ENCODE measurements at regions not wholly inside any gene's neighbourhood (a gene's known extent, or its start where the extent isn't known, plus 50 kb on each side); places are given as distances from the start of the nearest gene placed in this dataset.
A peak's percentile ranks its signal among the peaks of the same experiment; 100 is the strongest.

DNA sequence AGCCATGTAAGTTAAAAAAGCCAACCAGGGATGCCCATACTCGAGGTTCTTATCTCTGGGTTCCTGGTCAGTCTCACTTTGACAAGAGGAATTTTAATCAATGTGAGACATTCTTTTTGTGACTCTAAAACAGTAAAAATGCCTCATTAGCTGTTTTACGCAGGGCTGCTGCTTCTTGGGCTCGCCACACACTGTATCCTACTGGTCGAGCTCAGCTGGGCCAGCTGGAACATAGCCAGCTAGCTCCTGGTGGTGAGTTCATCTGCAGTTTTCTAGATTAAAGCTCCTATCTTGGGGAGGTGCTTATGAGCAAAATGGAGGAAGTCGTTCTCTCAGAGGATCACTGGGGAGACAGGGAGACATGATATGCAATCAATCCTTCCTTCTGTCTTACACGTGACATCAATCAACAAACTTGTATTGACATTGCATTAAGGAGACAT is 55.9 kb upstream of the LEF1 start:
- peak; percentile 1 for DNase-seq (ENCODE audit: low read depth)
- TF ChIP-seq, protein P1, sequence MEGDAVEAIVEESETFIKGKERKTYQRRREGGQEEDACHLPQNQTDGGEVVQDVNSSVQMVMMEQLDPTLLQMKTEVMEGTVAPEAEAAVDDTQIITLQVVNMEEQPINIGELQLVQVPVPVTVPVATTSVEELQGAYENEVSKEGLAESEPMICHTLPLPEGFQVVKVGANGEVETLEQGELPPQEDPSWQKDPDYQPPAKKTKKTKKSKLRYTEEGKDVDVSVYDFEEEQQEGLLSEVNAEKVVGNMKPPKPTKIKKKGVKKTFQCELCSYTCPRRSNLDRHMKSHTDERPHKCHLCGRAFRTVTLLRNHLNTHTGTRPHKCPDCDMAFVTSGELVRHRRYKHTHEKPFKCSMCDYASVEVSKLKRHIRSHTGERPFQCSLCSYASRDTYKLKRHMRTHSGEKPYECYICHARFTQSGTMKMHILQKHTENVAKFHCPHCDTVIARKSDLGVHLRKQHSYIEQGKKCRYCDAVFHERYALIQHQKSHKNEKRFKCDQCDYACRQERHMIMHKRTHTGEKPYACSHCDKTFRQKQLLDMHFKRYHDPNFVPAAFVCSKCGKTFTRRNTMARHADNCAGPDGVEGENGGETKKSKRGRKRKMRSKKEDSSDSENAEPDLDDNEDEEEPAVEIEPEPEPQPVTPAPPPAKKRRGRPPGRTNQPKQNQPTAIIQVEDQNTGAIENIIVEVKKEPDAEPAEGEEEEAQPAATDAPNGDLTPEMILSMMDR (conservative IDR thresholded peaks at IDR 0.05; ENCODE audit: low read length), result no peak

DNA sequence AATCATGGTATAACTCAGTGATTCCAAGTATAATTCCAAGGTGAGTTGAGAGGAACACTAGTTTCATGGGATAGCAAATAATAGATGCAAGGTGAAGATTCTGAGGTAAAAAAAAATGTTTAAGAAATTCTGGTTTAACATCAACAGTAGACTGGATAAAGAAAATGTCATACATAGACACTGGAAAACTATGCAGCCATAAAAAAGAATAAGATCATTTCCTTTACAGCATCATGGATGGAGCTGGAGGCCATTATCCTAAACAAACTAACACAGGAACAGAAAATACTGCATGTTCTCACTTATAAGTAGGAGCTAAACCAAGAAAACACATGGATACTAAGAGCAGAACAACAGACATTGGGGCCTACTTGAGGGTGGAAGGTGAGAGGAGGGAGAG is 54.6 kb upstream of the LEF1 start:
- TF ChIP-seq, protein P1 (conservative IDR thresholded peaks at IDR 0.05; ENCODE audit: low read length), result no peak
- DNase-seq (ENCODE audit: low read depth), result no peak
- no peak overlapping the region for H3K4me3 ChIP-seq (ENCODE audit: low read length)

More for the DNA sequence above, 55.9 kb upstream of the LEF1 start:
- no peak overlapping the region for H3K4me3 ChIP-seq (ENCODE audit: low read length)

DNA sequence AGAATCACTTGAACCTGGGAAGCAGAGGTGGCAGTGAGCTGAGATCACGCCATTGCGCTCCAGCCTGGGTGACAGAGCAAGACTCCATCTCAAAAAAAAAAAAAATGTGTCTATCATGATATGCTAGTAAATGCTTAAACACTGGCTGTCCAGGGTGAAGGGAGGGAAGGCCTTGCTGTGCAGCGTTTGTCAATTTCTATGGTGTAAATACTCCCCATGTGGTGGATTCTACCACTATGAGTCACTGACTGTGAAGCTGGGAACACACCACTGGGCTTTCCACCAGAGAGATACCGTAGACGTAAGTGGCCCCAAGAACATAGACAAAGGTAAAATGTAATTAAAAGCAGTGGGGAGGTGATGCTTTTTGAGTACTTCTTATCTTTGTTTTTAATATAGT is 51.3 kb upstream of the LEF1 start:
- TF ChIP-seq, protein P1 (conservative IDR thresholded peaks at IDR 0.05; ENCODE audit: low read length), result no peak
- no peak for DNase-seq (ENCODE audit: low read depth)
- H3K4me3 ChIP-seq (ENCODE audit: low read length), result no peak overlapping the region

Data from AG10803 (cell line).